CD4-positive, alpha-beta T cell treated with Interleukin-15 for 1 hour (primary cell): ENCODE measurements at regions not wholly inside any gene's neighbourhood (a gene's known extent, or its start where the extent isn't known, plus 50 kb on each side); places are given as distances from the start of the nearest gene placed in this dataset.

Experiments
- DNase-seq: peaks from one replicate; pipeline ENCODE4 v3.0.0-alpha.2; 2020

GRCh38 chr5:108436696-108437095 is 54.8 kb upstream of the FBXL17 start:
- no peak for DNase-seq

GRCh38 chr5:108433600-108433999 is 51.7 kb upstream of the FBXL17 start:
- DNase-seq: no peak

GRCh38 chr5:108432024-108432423 is 50.1 kb upstream of the FBXL17 start:
- no peak for DNase-seq
